Hypothalamus (tissue), 51 donors: ENCODE measurements at regions not wholly inside any gene's neighbourhood (a gene's known extent, or its start where the extent isn't known, plus 50 kb on each side); places are given as distances from the start of the nearest gene placed in this dataset.
"Not testable (repeated sequence)": the region's sequence is repeated elsewhere in the genome, so short reads cannot be mapped to it uniquely, and the experiment has no call there.

Experiments
- DNase-seq, 51 donors: peaks; one replicate each; lab custom pipeline; 2025; lab: John Stamatoyannopoulos, UW

DNA sequence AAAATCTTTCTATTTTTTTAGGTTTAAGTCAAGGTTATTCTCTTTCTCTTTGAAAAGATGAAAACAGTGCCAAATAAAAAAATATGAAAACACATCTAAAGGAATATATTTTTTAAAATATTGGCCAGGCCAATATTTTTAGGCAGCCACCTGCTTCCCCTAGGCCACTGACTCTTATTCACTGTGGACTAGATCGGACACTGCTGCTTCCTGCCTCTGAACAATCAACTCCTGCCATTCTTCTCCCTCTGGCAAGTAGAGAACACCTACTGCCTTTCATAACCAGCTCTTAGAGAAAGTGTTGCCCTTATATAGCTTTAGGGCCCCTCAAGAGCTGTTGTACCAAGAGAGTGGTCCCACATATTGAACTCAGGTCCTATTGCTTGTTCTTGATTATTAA lies 529.2 kb downstream of the RAPGEF2 start:
- no peak for DNase-seq

DNA sequence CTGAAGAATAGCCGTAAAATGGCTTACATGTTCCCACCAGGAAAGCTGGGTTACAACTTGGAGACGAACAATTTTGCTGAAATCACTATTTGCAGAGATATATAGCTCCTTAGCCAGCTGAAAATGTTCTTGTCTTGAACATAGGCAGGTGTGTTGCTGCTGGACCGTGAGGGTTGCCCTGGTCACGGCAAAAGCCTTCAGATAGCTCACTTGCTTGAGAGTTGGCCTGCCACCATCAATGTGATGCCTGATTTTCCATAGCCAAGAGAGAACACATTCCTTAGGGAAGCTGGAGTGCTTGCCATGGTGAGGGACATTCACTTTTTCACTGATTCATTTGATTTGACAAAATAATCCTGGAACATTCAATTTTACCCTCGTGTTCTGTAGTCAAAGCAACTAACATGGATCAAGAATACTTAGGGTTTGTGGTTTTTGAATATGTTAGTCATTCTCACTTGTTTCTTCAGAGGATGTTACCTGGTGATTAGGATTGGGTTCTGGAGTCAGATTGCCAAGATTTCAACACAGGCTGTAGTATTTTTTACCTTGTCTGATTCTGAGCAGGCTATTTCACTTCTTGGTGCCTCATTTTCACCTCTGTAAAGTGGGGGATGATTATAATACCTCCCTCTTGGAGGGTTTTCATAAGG lies 536.9 kb downstream of the RAPGEF2 start:
- peak in 20 of 51 donors; percentile 0 to 51 (median 13) for DNase-seq

DNA sequence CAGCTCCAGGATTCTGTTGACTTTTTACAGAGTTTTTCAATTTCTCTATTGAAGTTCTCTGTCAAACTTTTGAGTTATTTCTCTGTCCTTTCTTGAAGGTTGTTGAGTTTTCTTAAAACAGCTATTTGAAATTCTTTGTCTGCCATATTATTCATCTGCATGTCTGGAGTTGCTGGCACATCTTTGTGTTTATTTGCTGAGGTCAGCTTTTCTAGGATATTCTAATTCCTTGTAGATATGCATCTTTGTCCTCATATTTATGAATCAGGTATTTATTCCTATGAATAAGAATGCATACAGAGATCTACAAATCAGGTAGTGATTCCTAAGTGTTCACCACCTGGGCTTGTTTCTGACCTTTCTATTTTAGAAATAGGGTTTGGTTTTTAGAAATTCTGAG lies 546.4 kb downstream of the RAPGEF2 start:
- no peak for DNase-seq

GRCh38 chr4:159652871-159653270 lies 550.0 kb downstream of the RAPGEF2 start:
- no peak for DNase-seq

DNA sequence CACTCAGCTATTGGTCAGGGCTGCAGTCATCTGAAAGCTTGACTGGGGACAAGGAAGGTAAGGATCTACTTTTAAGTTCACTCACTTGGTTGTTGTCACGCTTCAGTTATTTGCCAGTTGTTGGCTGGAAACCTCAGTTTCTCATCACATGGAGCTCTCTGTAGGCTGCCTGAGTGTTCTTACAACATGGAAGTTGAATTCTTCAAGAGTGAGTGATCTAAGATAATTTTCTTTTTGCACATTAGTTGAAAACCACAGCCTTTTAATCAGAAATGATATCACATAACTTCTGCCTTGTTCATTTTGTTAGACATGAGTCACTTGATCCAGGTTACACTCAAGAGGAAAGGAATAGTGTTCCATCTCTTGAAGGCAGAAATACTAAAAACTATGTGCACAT lies 552.7 kb downstream of the RAPGEF2 start:
- no peak for DNase-seq

DNA sequence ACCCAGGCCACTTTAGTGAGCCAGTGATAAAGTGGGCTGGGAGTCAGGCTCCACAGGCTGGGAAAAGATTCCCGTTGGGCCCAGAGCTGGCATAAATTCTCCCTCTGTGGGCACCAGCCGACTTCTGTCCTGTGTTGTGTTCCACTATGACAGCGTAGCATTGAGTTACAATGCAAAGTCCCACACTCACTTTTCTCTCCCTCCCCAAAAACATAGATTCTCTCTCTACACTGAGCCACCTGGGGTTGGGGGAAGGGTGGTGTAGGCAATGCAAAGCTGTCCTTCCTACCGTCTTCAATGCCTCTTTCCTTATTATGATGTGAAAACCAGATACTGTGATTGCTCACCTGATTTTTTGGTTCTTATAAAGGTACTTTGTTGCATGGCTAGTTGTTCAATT lies 566.2 kb downstream of the RAPGEF2 start:
- DNase-seq: no peak

DNA sequence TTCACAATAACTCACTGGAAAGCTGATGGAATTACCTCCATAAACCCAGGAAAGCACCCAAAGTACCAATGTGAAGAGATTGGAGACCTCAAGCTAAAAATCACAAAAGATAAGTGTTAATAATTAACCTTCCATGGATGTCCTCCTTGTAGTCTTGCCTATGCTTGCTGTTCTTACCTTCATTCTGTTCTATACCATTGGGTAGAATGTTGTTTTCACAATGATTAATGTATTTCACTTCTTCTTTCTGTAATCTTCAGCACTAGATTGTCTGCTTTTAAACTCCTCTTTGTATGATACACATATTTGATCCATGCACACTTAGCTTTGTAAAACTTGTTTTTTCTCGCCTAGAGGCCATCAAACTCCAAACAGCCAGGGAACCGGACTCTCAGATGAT lies 570.3 kb downstream of the RAPGEF2 start:
- DNase-seq: no peak

GRCh38 chr4:159674241-159674640 lies 571.4 kb downstream of the RAPGEF2 start:
- DNase-seq: no peak

- DNase-seq: no peak
These were observed 574.6 kb downstream of the RAPGEF2 start for GRCh38 chr4:159677521-159677920.

- no peak for DNase-seq
These were observed 580.1 kb downstream of the RAPGEF2 start for GRCh38 chr4:159682996-159683395.

GRCh38 chr4:159684061-159684460 lies 581.2 kb downstream of the RAPGEF2 start:
- DNase-seq: no peak

DNA sequence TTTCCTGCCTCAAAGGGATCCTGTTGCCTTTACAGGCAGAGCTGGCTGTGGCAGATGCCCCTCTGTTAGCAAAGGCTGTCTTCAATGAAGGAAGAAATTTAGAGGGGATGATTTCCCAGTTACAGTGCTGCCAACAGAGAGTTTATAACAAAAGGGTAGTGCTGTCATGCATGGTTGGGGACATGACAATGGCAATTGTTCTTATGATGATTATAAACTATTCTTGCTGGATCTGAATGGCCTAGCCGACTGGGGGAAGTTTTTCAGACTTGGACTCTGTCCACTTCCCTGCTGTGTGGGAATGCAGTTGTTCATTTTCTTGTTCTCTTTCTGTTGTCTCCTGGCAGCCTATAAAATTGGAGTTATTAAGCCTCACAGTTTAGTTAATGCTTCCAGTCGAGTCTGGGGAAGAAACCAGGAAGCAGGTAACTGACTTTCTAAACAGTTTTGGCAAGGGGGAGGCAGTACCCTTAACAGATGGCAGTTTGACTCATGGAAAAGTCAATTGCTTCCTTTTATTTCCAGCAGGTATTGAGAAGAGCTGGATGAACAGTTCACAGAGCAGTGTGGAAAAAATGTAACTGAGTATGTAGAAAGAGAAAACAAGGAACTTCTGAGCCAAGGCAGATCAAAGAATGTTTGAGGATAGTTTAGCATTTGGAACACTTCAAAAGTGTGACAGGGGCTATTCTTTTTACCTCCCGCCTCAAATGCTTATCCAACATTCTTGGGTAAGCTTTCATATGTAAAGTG lies 582.6 kb downstream of the RAPGEF2 start:
- DNase-seq: no peak

GRCh38 chr4:159689526-159689925 lies 586.6 kb downstream of the RAPGEF2 start:
- no peak for DNase-seq

- no peak for DNase-seq
These were observed 594.7 kb downstream of the RAPGEF2 start for GRCh38 chr4:159697322-159698283.

DNA sequence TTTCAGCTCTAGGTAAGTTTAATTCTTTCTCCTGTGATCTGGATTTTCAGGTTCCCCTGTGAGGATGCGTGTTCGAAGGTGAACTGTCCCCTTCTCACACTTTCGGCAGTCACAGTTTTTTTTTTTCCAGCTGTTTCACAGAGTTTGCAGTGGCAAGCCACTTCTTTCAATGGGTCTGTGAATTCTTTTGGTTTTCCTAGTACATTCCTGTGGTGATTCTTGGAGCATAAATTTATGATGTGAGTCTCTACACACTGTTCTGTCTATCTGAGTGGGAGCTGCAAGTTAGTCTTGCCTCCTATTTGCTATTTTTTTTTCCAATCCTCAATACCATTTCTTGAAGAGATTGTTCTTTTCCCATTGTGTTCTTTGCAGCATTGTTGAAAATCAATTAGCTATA lies 595.5 kb downstream of the RAPGEF2 start:
- DNase-seq: no peak

DNA sequence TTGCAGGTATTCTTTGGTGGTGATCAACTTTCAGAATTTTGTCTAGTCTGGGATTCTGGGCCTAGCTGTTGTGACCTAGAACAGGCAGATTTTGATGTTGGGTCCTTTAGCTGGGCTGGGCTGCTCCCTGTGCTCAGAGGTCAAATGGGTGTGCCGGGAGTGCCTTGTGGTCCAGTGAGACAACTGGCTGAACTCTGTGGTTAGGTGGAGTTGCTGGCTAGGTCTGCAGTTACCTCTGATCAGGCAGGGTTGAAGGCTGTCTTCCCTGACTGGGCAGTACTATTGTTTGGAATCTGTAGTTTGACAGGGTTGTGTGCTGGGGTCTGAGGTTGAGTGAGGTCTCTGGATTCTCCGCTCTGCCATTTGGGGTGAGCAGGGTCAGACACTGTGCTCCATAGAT lies 599.3 kb downstream of the RAPGEF2 start:
- no peak for DNase-seq

GRCh38 chr4:159705334-159705733 lies 602.5 kb downstream of the RAPGEF2 start:
- no peak for DNase-seq

- no peak for DNase-seq
These were observed 603.8 kb downstream of the RAPGEF2 start for GRCh38 chr4:159706704-159707103.

GRCh38 chr4:159715180-159715579 lies 612.3 kb downstream of the RAPGEF2 start:
- DNase-seq: not testable (repeated sequence)

- no peak for DNase-seq
These were observed 616.7 kb downstream of the RAPGEF2 start for GRCh38 chr4:159719531-159719930.

DNA sequence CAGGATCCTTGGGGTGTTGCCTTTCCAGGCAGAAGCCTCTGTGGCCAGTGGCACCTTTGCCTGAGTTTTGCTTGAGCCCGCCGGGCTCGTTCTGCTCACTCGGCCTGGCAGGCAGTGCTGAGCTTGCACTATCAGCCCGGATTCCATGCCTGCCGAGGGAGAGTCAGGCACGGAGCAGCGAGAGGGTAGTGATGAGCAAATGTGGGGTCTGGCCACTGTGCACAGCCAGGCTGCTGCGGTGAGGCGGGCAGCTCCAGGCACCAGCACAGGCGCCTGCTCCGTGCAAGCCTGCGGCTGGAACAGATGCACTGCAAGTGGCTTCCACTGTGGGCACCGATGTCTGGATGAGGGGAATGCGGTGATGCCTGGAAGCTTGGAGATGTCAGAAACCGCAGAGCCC lies 619.2 kb downstream of the RAPGEF2 start:
- DNase-seq: no peak
